ENCODE measurements at regions not wholly inside any gene's neighbourhood (a gene's known extent, or its start where the extent isn't known, plus 50 kb on each side); places are given as distances from the start of the nearest gene placed in this dataset.

DNA sequence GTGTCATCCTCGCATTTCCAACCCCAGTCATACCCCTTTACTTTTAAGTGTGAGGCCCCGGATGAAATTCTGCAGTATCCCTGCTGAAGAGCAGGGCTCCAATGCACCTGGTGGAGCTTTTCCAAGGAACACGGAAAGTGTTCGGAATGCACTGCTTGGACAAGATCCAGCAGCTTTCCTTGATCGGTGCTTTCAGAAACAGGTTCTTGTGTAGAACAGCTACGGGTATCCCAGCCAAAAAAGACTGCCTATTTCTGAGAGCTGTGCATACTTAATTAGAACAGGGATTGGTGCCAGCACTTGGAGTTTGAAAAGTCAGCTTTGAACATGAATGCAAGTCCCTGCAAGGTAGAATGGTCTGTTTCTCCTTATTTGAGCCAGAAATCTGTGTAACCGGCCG lies 87.2 kb upstream of the C1QTNF9B start:
- TF ChIP-seq, protein P1, sequence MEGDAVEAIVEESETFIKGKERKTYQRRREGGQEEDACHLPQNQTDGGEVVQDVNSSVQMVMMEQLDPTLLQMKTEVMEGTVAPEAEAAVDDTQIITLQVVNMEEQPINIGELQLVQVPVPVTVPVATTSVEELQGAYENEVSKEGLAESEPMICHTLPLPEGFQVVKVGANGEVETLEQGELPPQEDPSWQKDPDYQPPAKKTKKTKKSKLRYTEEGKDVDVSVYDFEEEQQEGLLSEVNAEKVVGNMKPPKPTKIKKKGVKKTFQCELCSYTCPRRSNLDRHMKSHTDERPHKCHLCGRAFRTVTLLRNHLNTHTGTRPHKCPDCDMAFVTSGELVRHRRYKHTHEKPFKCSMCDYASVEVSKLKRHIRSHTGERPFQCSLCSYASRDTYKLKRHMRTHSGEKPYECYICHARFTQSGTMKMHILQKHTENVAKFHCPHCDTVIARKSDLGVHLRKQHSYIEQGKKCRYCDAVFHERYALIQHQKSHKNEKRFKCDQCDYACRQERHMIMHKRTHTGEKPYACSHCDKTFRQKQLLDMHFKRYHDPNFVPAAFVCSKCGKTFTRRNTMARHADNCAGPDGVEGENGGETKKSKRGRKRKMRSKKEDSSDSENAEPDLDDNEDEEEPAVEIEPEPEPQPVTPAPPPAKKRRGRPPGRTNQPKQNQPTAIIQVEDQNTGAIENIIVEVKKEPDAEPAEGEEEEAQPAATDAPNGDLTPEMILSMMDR (optimal IDR thresholded peaks at IDR 0.05 in 1 of 3, IDR thresholded peaks at IDR 0.05 in 1 of 3, conservative IDR thresholded peaks at IDR 0.05 in 1 of 3; ENCODE audit: extremely low read depth in 1 of 3, insufficient read depth in 2 of 3, low read length in 3 of 3): no peak
- TF ChIP-seq EZH2 (IDR thresholded peaks at IDR 0.05; ENCODE audit: low read length): no peak
- peak overlapping the region in 2 of 3 experiments; percentile 19 to 32 for H3K4me3 ChIP-seq (ENCODE audit: control insufficient read depth in 2 of 3, extremely low read depth in 1 of 3, insufficient read depth in 2 of 3, low read depth in 1 of 3, low read length in 3 of 3)
- H4K20me1 ChIP-seq (ENCODE audit: control insufficient read depth, extremely low read depth, insufficient read depth, low read length): no peaks in the 10 kb centered on the region
- no peaks in the 10 kb centered on the region for H3K9me1 ChIP-seq (ENCODE audit: control insufficient read depth, extremely low read depth, insufficient read depth, low read length)
- H2AFZ ChIP-seq (ENCODE audit: control insufficient read depth, low read length): peak overlapping the region; percentile 10
- H3K4me1 ChIP-seq (ENCODE audit: control insufficient read depth, extremely low read depth, insufficient read depth, low read length): peaks cover 17% of the 10 kb centered on the region
- H3K79me2 ChIP-seq (ENCODE audit: control insufficient read depth, insufficient read depth, low read length): no peaks in the 10 kb centered on the region
- H3K27me3 ChIP-seq (ENCODE audit: control insufficient read depth, extremely low read depth, insufficient read depth, low read length): peaks cover 10% of the 10 kb centered on the region
- no peak for DNase-seq (ENCODE audit: low read depth, low spot score)
- no peaks in the 10 kb centered on the region for H3K9me3 ChIP-seq (ENCODE audit: control insufficient read depth, low read depth, low read length)
- FAIRE-seq: peak; percentile 87
- no peaks in the 10 kb centered on the region for H3K36me3 ChIP-seq (ENCODE audit: control insufficient read depth in 2 of 2, extremely low read depth in 1 of 2, insufficient read depth in 2 of 2, low read length in 2 of 2)
- H3K27ac ChIP-seq (ENCODE audit: control insufficient read depth, insufficient read depth, low read length): no peak overlapping the region
- dilution Hi-C loops (cut with MboI; ENCODE audit: extremely low pct_ligation_motif_present, low sequenced_read_pairs): no loop called here
- H3K4me2 ChIP-seq (ENCODE audit: control insufficient read depth, extremely low read depth, insufficient read depth, low read depth, low read length): peak overlapping the region; percentile 86
- H3K9ac ChIP-seq (ENCODE audit: control insufficient read depth, extremely low read depth, insufficient read depth, low read length): no peak overlapping the region

DNA sequence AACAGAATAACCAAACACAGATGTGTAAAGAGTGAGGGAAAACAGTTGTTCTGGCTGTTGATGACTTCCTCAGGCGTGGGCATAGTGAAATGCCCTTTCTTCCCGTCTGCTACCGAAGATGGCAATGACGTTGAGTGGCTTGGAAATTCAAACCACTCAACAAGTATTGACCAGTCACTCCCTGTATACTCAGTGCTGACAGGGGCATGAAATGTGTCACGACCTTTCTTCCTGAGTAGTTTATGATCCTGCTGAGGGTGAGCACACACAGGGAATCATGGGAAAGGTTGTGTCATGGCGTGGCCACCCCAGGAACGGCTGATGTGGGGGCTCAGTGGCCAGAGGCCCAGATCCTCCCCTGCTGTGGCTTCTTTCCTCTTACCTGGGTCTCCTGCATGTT lies 87.8 kb upstream of the C1QTNF9B start:
- dilution Hi-C loops (cut with MboI; ENCODE audit: extremely low pct_ligation_motif_present, low sequenced_read_pairs): no loop called here
- Histone ChIP-seq H3K4me2 (ENCODE audit: control insufficient read depth, extremely low read depth, insufficient read depth, low read depth, low read length) (peak overlapping the region; percentile 86), H3K79me2 (ENCODE audit: control insufficient read depth, insufficient read depth, low read length) (no peaks in the 10 kb centered on the region), H3K27me3 (ENCODE audit: control insufficient read depth, extremely low read depth, insufficient read depth, low read length) (peaks cover 5% of the 10 kb centered on the region), H3K27ac (ENCODE audit: control insufficient read depth, insufficient read depth, low read length) (no peak overlapping the region), H3K9ac (ENCODE audit: control insufficient read depth, extremely low read depth, insufficient read depth, low read length) (no peak overlapping the region), H3K9me3 (ENCODE audit: control insufficient read depth, low read depth, low read length) (no peaks in the 10 kb centered on the region), H3K36me3 (ENCODE audit: control insufficient read depth in 2 of 2, extremely low read depth in 1 of 2, insufficient read depth in 2 of 2, low read length in 2 of 2) (no peaks in the 10 kb centered on the region), H3K9me1 (ENCODE audit: control insufficient read depth, extremely low read depth, insufficient read depth, low read length) (no peaks in the 10 kb centered on the region), H2AFZ (ENCODE audit: control insufficient read depth, low read length) (no peak overlapping the region), H4K20me1 (ENCODE audit: control insufficient read depth, extremely low read depth, insufficient read depth, low read length) (no peaks in the 10 kb centered on the region), H3K4me1 (ENCODE audit: control insufficient read depth, extremely low read depth, insufficient read depth, low read length) (peaks cover 13% of the 10 kb centered on the region), H3K4me3 (ENCODE audit: control insufficient read depth in 2 of 3, extremely low read depth in 1 of 3, insufficient read depth in 2 of 3, low read depth in 1 of 3, low read length in 3 of 3) (peak overlapping the region in 1 of 3 experiments; percentile 19)
- no peak for DNase-seq (ENCODE audit: low read depth, low spot score)
- no peak for TF ChIP-seq EZH2 (IDR thresholded peaks at IDR 0.05; ENCODE audit: low read length)
- TF ChIP-seq, protein P1 (optimal IDR thresholded peaks at IDR 0.05 in 1 of 3, IDR thresholded peaks at IDR 0.05 in 1 of 3, conservative IDR thresholded peaks at IDR 0.05 in 1 of 3; ENCODE audit: extremely low read depth in 1 of 3, insufficient read depth in 2 of 3, low read length in 3 of 3): no peak
- FAIRE-seq: no peak
